ENCODE measurements at regions not wholly inside any gene's neighbourhood (a gene's known extent, or its start where the extent isn't known, plus 50 kb on each side); places are given as distances from the start of the nearest gene placed in this dataset.

GRCh38 chr18:51340332-51340731, 142.9 kb upstream of the MEX3C start:
- TF ChIP-seq EZH2 (IDR thresholded peaks at IDR 0.05; ENCODE audit: low read length, missing control alignments) (no peak), CTCF (conservative IDR thresholded peaks at IDR 0.05 in 1 of 2, IDR thresholded peaks at IDR 0.05 in 1 of 2; ENCODE audit: low read depth in 1 of 2, low read length in 2 of 2) (no peak)

Data from fibroblast of lung (primary cell).